ENCODE measurements at regions not wholly inside any gene's neighbourhood (a gene's known extent, or its start where the extent isn't known, plus 50 kb on each side); places are given as distances from the start of the nearest gene placed in this dataset.

- TF ChIP-seq CTCF (IDR thresholded peaks at IDR 0.05; ENCODE audit: low read depth, low read length, missing control alignments), result no peak
- no peak overlapping the region for H3K4me3 ChIP-seq (ENCODE audit: low read depth, low read length)
- no peak overlapping the region for H3K27ac ChIP-seq
- H3K27me3 ChIP-seq (replicated peaks), result no peaks in the 10 kb centered on the region
- in situ Hi-C loops (cut with HindIII; ENCODE audit: low pct_ligation_motif_present, low sequenced_read_pairs), result loop anchor here (25.0 kb wide), 1 partner anchor 498 kb away; no protein-coding TSS in a partner anchor
- no peaks in the 10 kb centered on the region for H3K36me3 ChIP-seq (replicated peaks)
- no peak for DNase-seq
Observed at GRCh38 chr1:168638884-168639283, 62.5 kb downstream of the XCL1 start.

- in situ Hi-C loops (cut with HindIII; ENCODE audit: low pct_ligation_motif_present, low sequenced_read_pairs), result loop anchor here (25.0 kb wide), 1 partner anchor 497 kb away; no protein-coding TSS in a partner anchor
- no peak for DNase-seq
Observed at GRCh38 chr1:168640182-168640581, 63.8 kb downstream of the XCL1 start.

GRCh38 chr1:168640836-168641235 lies 64.4 kb downstream of the XCL1 start:
- Histone ChIP-seq H3K36me3 (replicated peaks) (no peaks in the 10 kb centered on the region), H3K27me3 (replicated peaks) (no peaks in the 10 kb centered on the region), H3K4me3 (ENCODE audit: low read depth, low read length) (no peak overlapping the region), H3K27ac (no peak overlapping the region)
- in situ Hi-C loops (cut with HindIII; ENCODE audit: low pct_ligation_motif_present, low sequenced_read_pairs), result loop anchor here (25.0 kb wide), 1 partner anchor 496 kb away; no protein-coding TSS in a partner anchor
- TF ChIP-seq CTCF (IDR thresholded peaks at IDR 0.05; ENCODE audit: low read depth, low read length, missing control alignments), result no peak
- DNase-seq, result no peak

More at GRCh38 chr1:168640182-168640581, 63.8 kb downstream of the XCL1 start:
- TF ChIP-seq CTCF (IDR thresholded peaks at IDR 0.05; ENCODE audit: low read depth, low read length, missing control alignments), result no peak
- no peak overlapping the region for H3K4me3 ChIP-seq (ENCODE audit: low read depth, low read length)
- H3K27ac ChIP-seq, result no peak overlapping the region
- no peaks in the 10 kb centered on the region for H3K36me3 ChIP-seq (replicated peaks)
- H3K27me3 ChIP-seq (replicated peaks), result no peaks in the 10 kb centered on the region

DNA sequence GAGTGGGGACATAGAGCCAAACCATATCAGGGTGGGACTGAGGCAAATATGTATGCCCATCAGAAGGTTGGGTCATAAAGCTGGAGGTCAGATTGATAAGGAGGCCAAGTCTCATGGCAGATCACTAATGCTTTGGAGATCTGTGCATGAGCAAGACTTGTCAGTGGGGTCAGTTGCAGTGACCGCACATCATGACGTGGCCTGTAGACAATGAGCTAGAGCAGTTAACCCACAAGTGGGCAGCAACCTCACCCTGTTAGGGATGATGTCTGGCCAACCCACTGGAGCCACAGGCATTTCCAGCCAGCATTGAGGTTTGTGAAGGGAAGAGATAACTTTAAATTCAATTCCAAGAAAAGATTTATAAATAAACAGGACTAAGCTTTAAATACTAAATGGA lies 66.7 kb downstream of the XCL1 start:
- H3K4me3 ChIP-seq (ENCODE audit: low read depth, low read length), result no peak overlapping the region
- in situ Hi-C loops (cut with HindIII; ENCODE audit: low pct_ligation_motif_present, low sequenced_read_pairs), result loop anchor here (25.0 kb wide), 1 partner anchor 494 kb away; no protein-coding TSS in a partner anchor
- no peaks in the 10 kb centered on the region for H3K27me3 ChIP-seq (replicated peaks)
- H3K36me3 ChIP-seq (replicated peaks), result no peaks in the 10 kb centered on the region
- peak; percentile 22 for TF ChIP-seq CTCF (IDR thresholded peaks at IDR 0.05; ENCODE audit: low read depth, low read length, missing control alignments)
- H3K27ac ChIP-seq, result no peak overlapping the region
- peak; percentile 62 for DNase-seq

Data from brain microvascular endothelial cell (primary cell).